Mesenchymal stem cell (in vitro differentiated cells and primary cell): ENCODE measurements at regions not wholly inside any gene's neighbourhood (a gene's known extent, or its start where the extent isn't known, plus 50 kb on each side); places are given as distances from the start of the nearest gene placed in this dataset.
"Not testable (repeated sequence)": the region's sequence is repeated elsewhere in the genome, so short reads cannot be mapped to it uniquely, and the experiment has no call there.

Source experiments
- DNase-seq: peaks from one replicate; pipeline ENCODE4 v3.0.0-alpha.2; 2013
- H2AFZ ChIP-seq: one replicate; pipeline ENCODE4 v1.6.1; 2013; ENCODE audit warnings: low read depth, mild to moderate bottlenecking, control low read depth, inconsistent platforms, low read length, moderate library complexity
- H2AK5ac ChIP-seq: 2 replicates; pipeline ENCODE4 v1.6.1; 2013; ENCODE audit warnings: low read length, moderate library complexity, mild to moderate bottlenecking, inconsistent platforms; ENCODE audit not compliant: severe bottlenecking
- H2BK120ac ChIP-seq: one replicate; pipeline ENCODE4 v1.6.1; 2013; ENCODE audit warnings: low read depth, mild to moderate bottlenecking, inconsistent platforms, low read length, moderate library complexity
- H2BK12ac ChIP-seq, 2 experiments: one replicate each; pipeline ENCODE4 v1.6.1; 2013; ENCODE audit warnings: inconsistent platforms in 2 of 2, low read length in 2 of 2, mild to moderate bottlenecking in 2 of 2, moderate library complexity in 2 of 2, control low read depth in 1 of 2
- H2BK15ac ChIP-seq: one replicate; pipeline ENCODE4 v1.6.1; 2013; ENCODE audit warnings: mild to moderate bottlenecking, low read depth, inconsistent platforms; ENCODE audit not compliant: poor library complexity, severe bottlenecking
- H2BK5ac ChIP-seq: 2 replicates; pipeline ENCODE4 v1.6.1; 2013; ENCODE audit warnings: low read depth, mild to moderate bottlenecking, low read length, control low read depth, inconsistent platforms; ENCODE audit not compliant: poor library complexity, severe bottlenecking
- H3K14ac ChIP-seq, 2 experiments: one replicate each; pipeline ENCODE4 v1.6.1; 2013; ENCODE audit warnings: inconsistent platforms in 2 of 2, low read length in 2 of 2, control low read depth in 1 of 2, mild to moderate bottlenecking in 1 of 2, moderate library complexity in 1 of 2
- H3K18ac ChIP-seq, 2 experiments: one replicate each; pipeline ENCODE4 v1.6.1; 2013; ENCODE audit warnings: inconsistent platforms in 2 of 2, low read length in 2 of 2, control low read depth in 1 of 2, low read depth in 1 of 2, mild to moderate bottlenecking in 1 of 2
- H3K23ac ChIP-seq, 2 experiments: one replicate each; pipeline ENCODE4 v1.6.1; 2013; ENCODE audit warnings: inconsistent platforms in 2 of 2, low read length in 2 of 2, mild to moderate bottlenecking in 2 of 2, moderate library complexity in 2 of 2, control low read depth in 1 of 2
- H3K27ac ChIP-seq: 2 replicates; pipeline ENCODE4 v1.5.1; 2013; ENCODE audit warnings: mild to moderate bottlenecking, moderate library complexity, low read length, control low read depth, inconsistent platforms; ENCODE audit not compliant: poor library complexity, severe bottlenecking
- H3K27me3 ChIP-seq, 2 experiments: 2 replicates each; pipeline versions ENCODE4 v1.6.1 to v1.7.0; 2013; ENCODE audit warnings: low read length in 2 of 2, mild to moderate bottlenecking in 2 of 2, moderate library complexity in 2 of 2, control low read depth in 1 of 2, inconsistent platforms in 1 of 2; ENCODE audit not compliant: control insufficient read depth in 1 of 2, insufficient read depth in 1 of 2
- H3K36me3 ChIP-seq, 2 experiments: 2 replicates each; pipeline versions ENCODE4 v1.6.1 to v1.7.0; 2013; ENCODE audit warnings: low read length in 2 of 2, control low read depth in 1 of 2, inconsistent platforms in 1 of 2, low read depth in 1 of 2, mild to moderate bottlenecking in 1 of 2; ENCODE audit not compliant: insufficient read depth in 2 of 2, control insufficient read depth in 1 of 2
- H3K4ac ChIP-seq, 2 experiments: one replicate each; pipeline ENCODE4 v1.6.1; 2013; ENCODE audit warnings: inconsistent platforms in 2 of 2, low read length in 2 of 2, mild to moderate bottlenecking in 2 of 2, moderate library complexity in 2 of 2, control low read depth in 1 of 2, low read depth in 1 of 2
- H3K4me1 ChIP-seq: 2 replicates; pipeline ENCODE4 v1.6.1; 2013; ENCODE audit warnings: low read depth, low read length, control low read depth; ENCODE audit not compliant: control insufficient read depth, insufficient read depth
- H3K4me2 ChIP-seq: 2 replicates; pipeline ENCODE4 v1.6.1; 2013; ENCODE audit warnings: low read length, mild to moderate bottlenecking, inconsistent platforms; ENCODE audit not compliant: poor library complexity, severe bottlenecking
- H3K4me3 ChIP-seq, 2 experiments: 2 replicates each; pipeline versions ENCODE4 v1.5.1 to v1.7.0; 2013; ENCODE audit warnings: low read length in 2 of 2, mild to moderate bottlenecking in 2 of 2, control low read depth in 1 of 2, low read depth in 1 of 2; ENCODE audit not compliant: insufficient read depth in 1 of 2
- H3K79me1 ChIP-seq: replicated peaks from 2 replicates; pipeline ENCODE4 v1.6.1; 2013; ENCODE audit warnings: mild to moderate bottlenecking, control low read depth, low read length, inconsistent platforms; ENCODE audit not compliant: poor library complexity, severe bottlenecking
- H3K9ac ChIP-seq: 2 replicates; pipeline ENCODE4 v1.7.0; 2013; ENCODE audit warnings: mild to moderate bottlenecking, low read length, moderate library complexity
- H3K9me3 ChIP-seq: 2 replicates; pipeline ENCODE4 v1.7.0; 2013; ENCODE audit warnings: mild to moderate bottlenecking, low read length; ENCODE audit not compliant: control insufficient read depth
- H4K8ac ChIP-seq: one replicate; pipeline ENCODE4 v1.6.1; 2013; ENCODE audit warnings: inconsistent platforms, mild to moderate bottlenecking, low read length, moderate library complexity
- H4K91ac ChIP-seq: one replicate; pipeline ENCODE4 v1.6.1; 2013; ENCODE audit warnings: mild to moderate bottlenecking, low read length, inconsistent platforms
- WGBS: methylation state at CpG from one replicate; pipeline ENCODE4 v1.1.7; 2013; ENCODE audit warnings: mixed read lengths; 5-methylcytosine and 5-hydroxymethylcytosine counted together

GRCh38 chr1:57544345-57544744 is 120.5 kb upstream of the DAB1 start:
- H3K27me3 ChIP-seq: no peaks in the 10 kb centered on the region
- no peak overlapping the region for H2AFZ ChIP-seq
- H2BK5ac ChIP-seq: no peak overlapping the region
- H3K9me3 ChIP-seq: no peaks in the 10 kb centered on the region
- no peaks in the 10 kb centered on the region for H3K36me3 ChIP-seq
- H2BK15ac ChIP-seq: no peak overlapping the region
- H3K4ac ChIP-seq: no peak overlapping the region
- H3K4me1 ChIP-seq: no peaks in the 10 kb centered on the region
- no peak overlapping the region for H3K9ac ChIP-seq
- H2AK5ac ChIP-seq: no peak overlapping the region
- no peak overlapping the region for H3K18ac ChIP-seq
- WGBS: 0% methylated on average over 1 of the region's 2 CpGs
- H4K91ac ChIP-seq: no peak overlapping the region
- no peak overlapping the region for H3K23ac ChIP-seq
- H3K14ac ChIP-seq: no peak overlapping the region
- no peak overlapping the region for H4K8ac ChIP-seq
- no peaks in the 10 kb centered on the region for H3K79me1 ChIP-seq
- DNase-seq: no peak
- no peak overlapping the region for H3K27ac ChIP-seq
- H3K4me2 ChIP-seq: no peak overlapping the region
- no peak overlapping the region for H3K4me3 ChIP-seq
- no peak overlapping the region for H2BK12ac ChIP-seq
- no peak overlapping the region for H2BK120ac ChIP-seq

- no peaks in the 10 kb centered on the region for H3K36me3 ChIP-seq
These were observed 113.0 kb upstream of the DAB1 start for GRCh38 chr1:57536749-57537423.

GRCh38 chr1:57532299-57532698 is 108.4 kb upstream of the DAB1 start:
- H3K23ac ChIP-seq: no peak overlapping the region
- peaks cover 5% of the 10 kb centered on the region for H3K9me3 ChIP-seq
- H3K4ac ChIP-seq: no peak overlapping the region
- H2BK12ac ChIP-seq: no peak overlapping the region
- H2BK120ac ChIP-seq: no peak overlapping the region
- no peak overlapping the region for H3K14ac ChIP-seq
- no peak for DNase-seq
- H2BK15ac ChIP-seq: no peak overlapping the region
- no peak overlapping the region for H4K8ac ChIP-seq
- no peak overlapping the region for H3K4me3 ChIP-seq
- no peaks in the 10 kb centered on the region for H3K4me1 ChIP-seq
- H2AFZ ChIP-seq: no peak overlapping the region
- H3K4me2 ChIP-seq: no peak overlapping the region
- H3K9ac ChIP-seq: no peak overlapping the region
- H3K27me3 ChIP-seq: no peaks in the 10 kb centered on the region
- H2AK5ac ChIP-seq: no peak overlapping the region
- H3K79me1 ChIP-seq: no peaks in the 10 kb centered on the region
- no peaks in the 10 kb centered on the region for H3K36me3 ChIP-seq
- no peak overlapping the region for H3K18ac ChIP-seq
- 89% methylated on average over 1 of the region's 1 CpG for WGBS
- H2BK5ac ChIP-seq: no peak overlapping the region
- no peak overlapping the region for H3K27ac ChIP-seq
- H4K91ac ChIP-seq: no peak overlapping the region

More at GRCh38 chr1:57536749-57537423, 113.0 kb upstream of the DAB1 start:
- Histone ChIP-seq H3K9ac (no peak overlapping the region), H2AK5ac (no peak overlapping the region), H3K27me3 (peaks cover 0 to 3% of the 10 kb centered on the region in 2 experiments), H3K14ac (no peak overlapping the region), H3K4me3 (no peak overlapping the region), H3K4ac (no peak overlapping the region), H2BK15ac (no peak overlapping the region), H2BK5ac (no peak overlapping the region), H3K79me1 (no peaks in the 10 kb centered on the region), H3K9me3 (no peaks in the 10 kb centered on the region), H3K18ac (no peak overlapping the region), H2AFZ (no peak overlapping the region), H2BK12ac (no peak overlapping the region), H3K23ac (no peak overlapping the region), H4K91ac (no peak overlapping the region), H2BK120ac (no peak overlapping the region), H3K4me2 (no peak overlapping the region), H3K27ac (no peak overlapping the region), H4K8ac (no peak overlapping the region), H3K4me1 (no peaks in the 10 kb centered on the region)
- DNase-seq: no peak
- WGBS: 73% methylated on average over 4 of the region's 5 CpGs

- not testable (repeated sequence) for H3K9ac ChIP-seq, H2AFZ ChIP-seq, H3K4me1 ChIP-seq, H3K9me3 ChIP-seq, H3K4me3 ChIP-seq, H3K14ac ChIP-seq, H4K8ac ChIP-seq, H4K91ac ChIP-seq, H2AK5ac ChIP-seq, H3K79me1 ChIP-seq, H2BK5ac ChIP-seq, H2BK12ac ChIP-seq, H3K4ac ChIP-seq, H3K4me2 ChIP-seq, H2BK120ac ChIP-seq, H2BK15ac ChIP-seq, H3K23ac ChIP-seq, DNase-seq, H3K36me3 ChIP-seq, H3K27me3 ChIP-seq, H3K18ac ChIP-seq, H3K27ac ChIP-seq
- WGBS: 40% methylated on average over 2 of the region's 2 CpGs
These were observed 107.0 kb upstream of the DAB1 start for GRCh38 chr1:57530911-57531260.
